H9 (cell line): ENCODE measurements at regions not wholly inside any gene's neighbourhood (a gene's known extent, or its start where the extent isn't known, plus 50 kb on each side); places are given as distances from the start of the nearest gene placed in this dataset.

Experiments
- DNase-seq: peaks from one replicate; pipeline ENCODE4 v3.0.0-alpha.2; 2017
- H2AFZ ChIP-seq: one replicate; pipeline ENCODE4 v1.6.1; 2013; ENCODE audit warnings: mild to moderate bottlenecking, low read length, control low read depth, moderate library complexity
- H2AK5ac ChIP-seq: 2 replicates; pipeline ENCODE4 v1.6.1; 2013; ENCODE audit warnings: low read length, control low read depth, mixed read lengths; ENCODE audit not compliant: insufficient read length
- H2BK120ac ChIP-seq: one replicate; pipeline ENCODE4 v1.6.1; 2013; ENCODE audit warnings: low read depth, mild to moderate bottlenecking, low read length, control low read depth, inconsistent platforms; ENCODE audit not compliant: poor library complexity, severe bottlenecking
- H2BK12ac ChIP-seq: 2 replicates; pipeline ENCODE4 v1.6.1; 2013; ENCODE audit warnings: low read length, control low read depth, mixed read lengths, low read depth; ENCODE audit not compliant: insufficient read length
- H2BK15ac ChIP-seq: 2 replicates; pipeline ENCODE4 v1.6.1; 2013; ENCODE audit warnings: low read depth, low read length, control low read depth
- H2BK20ac ChIP-seq: one replicate; pipeline ENCODE4 v1.6.1; 2013; ENCODE audit warnings: low read depth, mild to moderate bottlenecking, low read length, control low read depth, inconsistent platforms; ENCODE audit not compliant: poor library complexity, severe bottlenecking
- H2BK5ac ChIP-seq: 2 replicates; pipeline ENCODE4 v1.6.1; 2013; ENCODE audit warnings: low read length, control low read depth, mixed read lengths; ENCODE audit not compliant: insufficient read length
- H3K14ac ChIP-seq: 2 replicates; pipeline ENCODE4 v1.6.1; 2013; ENCODE audit warnings: low read length, control low read depth; ENCODE audit not compliant: insufficient read depth
- H3K18ac ChIP-seq: 2 replicates; pipeline ENCODE4 v1.6.1; 2013; ENCODE audit warnings: low read depth, mild to moderate bottlenecking, mixed read lengths, low read length, control low read depth; ENCODE audit not compliant: insufficient read length
- H3K23ac ChIP-seq: 2 replicates; pipeline ENCODE4 v1.6.1; 2013; ENCODE audit warnings: low read length, control low read depth, mixed read lengths, low read depth; ENCODE audit not compliant: insufficient read length
- H3K23me2 ChIP-seq: 2 replicates; pipeline ENCODE4 v1.6.1; 2013; ENCODE audit warnings: low read depth, mild to moderate bottlenecking, mixed read lengths, low read length, control low read depth; ENCODE audit not compliant: insufficient read length, poor library complexity, severe bottlenecking
- H3K27ac ChIP-seq: 2 replicates; pipeline ENCODE4 v1.5.1; 2013; ENCODE audit warnings: low read length, control low read depth, mixed read lengths, low read depth; ENCODE audit not compliant: insufficient read length
- H3K27me3 ChIP-seq: 2 replicates; pipeline ENCODE4 v1.6.1; 2013; ENCODE audit warnings: low read length, control low read depth, inconsistent platforms; ENCODE audit not compliant: insufficient read depth
- H3K4ac ChIP-seq: 2 replicates; pipeline ENCODE4 v1.6.1; 2013; ENCODE audit warnings: low read depth, mild to moderate bottlenecking, control low read depth, inconsistent platforms, low read length, moderate library complexity
- H3K4me1 ChIP-seq: 2 replicates; pipeline ENCODE4 v1.6.1; 2013; ENCODE audit warnings: low read length, control low read depth, inconsistent platforms; ENCODE audit not compliant: insufficient read depth
- H3K4me2 ChIP-seq: 2 replicates; pipeline ENCODE4 v1.6.1; 2013; ENCODE audit warnings: low read length, control low read depth, mixed read lengths; ENCODE audit not compliant: insufficient read length, insufficient read depth
- H3K56ac ChIP-seq: 2 replicates; pipeline ENCODE4 v1.6.1; 2013; ENCODE audit warnings: low read depth, mild to moderate bottlenecking, mixed read lengths, low read length, control low read depth; ENCODE audit not compliant: insufficient read length
- H3K79me1 ChIP-seq: 2 replicates; pipeline ENCODE4 v1.6.1; 2013; ENCODE audit warnings: low read depth, mild to moderate bottlenecking, moderate library complexity, low read length, control low read depth, inconsistent platforms; ENCODE audit not compliant: insufficient read depth, poor library complexity, severe bottlenecking
- H3K79me2 ChIP-seq: 2 replicates; pipeline ENCODE4 v1.6.1; 2013; ENCODE audit warnings: low read length, control low read depth, inconsistent platforms; ENCODE audit not compliant: insufficient read depth
- H3K9ac ChIP-seq: 2 replicates; pipeline ENCODE4 v1.6.1; 2013; ENCODE audit warnings: low read length, control low read depth, mixed read lengths; ENCODE audit not compliant: insufficient read length; ENCODE audit errors: extremely low read depth
- H3K9me3 ChIP-seq: one replicate; pipeline ENCODE4 v1.6.1; 2013; ENCODE audit warnings: low read depth, low read length, inconsistent platforms; ENCODE audit not compliant: control insufficient read depth
- H3T11ph ChIP-seq: one replicate; pipeline ENCODE4 v1.6.1; 2013; ENCODE audit warnings: mild to moderate bottlenecking, low read length, control low read depth, inconsistent platforms
- H4K20me1 ChIP-seq: one replicate; pipeline ENCODE4 v1.6.1; 2013; ENCODE audit not compliant: control insufficient read depth, insufficient read length, insufficient read depth
- H4K5ac ChIP-seq: 2 replicates; pipeline ENCODE4 v1.6.1; 2013; ENCODE audit warnings: low read depth, mild to moderate bottlenecking, mixed read lengths, low read length, control low read depth; ENCODE audit not compliant: insufficient read length
- H4K8ac ChIP-seq: replicated peaks from 2 replicates; pipeline ENCODE4 v1.6.1; 2013; ENCODE audit warnings: low read length, control low read depth, mixed read lengths, low read depth; ENCODE audit not compliant: insufficient read length
- H4K91ac ChIP-seq: 2 replicates; pipeline ENCODE4 v1.6.1; 2013; ENCODE audit warnings: low read depth, mild to moderate bottlenecking, moderate library complexity, mixed read lengths, low read length, control low read depth; ENCODE audit not compliant: insufficient read length
- H3K27ac Mint-ChIP-seq, 3 experiments: 2 replicates in 2 of 3; 3 replicates in 1 of 3; pipeline ENCODE4 v1.8.0; 2020 to 2021; ENCODE audit warnings: mixed read lengths in 3 of 3, mild to moderate bottlenecking in 1 of 3, moderate library complexity in 1 of 3
- H3K27me3 Mint-ChIP-seq: 2 replicates; pipeline ENCODE4 v1.8.0; 2021; ENCODE audit warnings: low read depth, mild to moderate bottlenecking, moderate library complexity, mixed read lengths
- H3K36me3 Mint-ChIP-seq, 3 experiments: 2 replicates in 2 of 3; 3 replicates in 1 of 3; pipeline ENCODE4 v1.8.0; 2020 to 2021; ENCODE audit warnings: low read depth in 3 of 3, mixed read lengths in 3 of 3; ENCODE audit not compliant: insufficient read depth in 1 of 3
- H3K4me1 Mint-ChIP-seq, 2 experiments: 2 replicates each; pipeline ENCODE4 v1.8.0; 2020; ENCODE audit warnings: mixed read lengths in 2 of 2
- H3K4me3 Mint-ChIP-seq, 2 experiments: 2 replicates in 1 of 2; 3 replicates in 1 of 2; pipeline ENCODE4 v1.8.0; 2020 to 2021; ENCODE audit warnings: mild to moderate bottlenecking in 2 of 2, mixed read lengths in 2 of 2, moderate library complexity in 1 of 2
- H3K9me3 Mint-ChIP-seq, 2 experiments: 2 replicates in 1 of 2; 3 replicates in 1 of 2; pipeline ENCODE4 v1.8.0; 2020; ENCODE audit warnings: mild to moderate bottlenecking in 2 of 2, mixed read lengths in 2 of 2, moderate library complexity in 1 of 2
- WGBS: extraction: QIAGEN DNeasy Blood & Tissue Kit; methylation state at CpG from one replicate; pipeline ENCODE4 v1.1.7; 2013; ENCODE audit warnings: missing lambda C conversion rate, low lambda C conversion rate, mixed read lengths; ENCODE audit not compliant: insufficient read length; ENCODE audit errors: extremely low coverage; 5-methylcytosine and 5-hydroxymethylcytosine counted together
- TF ChIP-seq, protein P1 (sequence below): fragments of 200-600 bp; sonication (generic); conservative IDR thresholded peaks from 3 replicates; pipeline ENCODE4 v1.8.0; 2021; ENCODE audit warnings: antibody characterized with exemption, mild to moderate bottlenecking

DNA sequence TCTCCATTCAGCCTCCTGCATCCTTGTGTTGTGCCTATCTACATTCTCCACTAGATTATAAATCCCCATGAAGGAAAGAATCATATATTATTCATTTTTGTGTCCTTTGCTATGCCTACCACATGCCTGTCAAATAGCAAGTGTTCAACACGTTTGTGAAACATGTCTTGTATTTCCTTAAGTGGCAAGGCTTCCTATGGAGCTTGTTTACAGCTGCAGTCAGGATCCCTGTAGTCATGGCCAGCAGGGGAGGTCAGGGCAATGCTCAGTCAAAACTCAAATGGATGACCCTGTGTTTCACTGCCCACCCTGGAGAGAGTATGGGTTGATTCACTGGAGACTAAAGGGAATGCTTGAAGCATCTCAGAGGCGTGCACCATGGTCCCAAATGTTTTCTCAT is 191.7 kb upstream of the ATP11B start:
- Histone ChIP-seq H3K27ac (no peak overlapping the region), H3K9ac (no peak overlapping the region), H3K27me3 (no peaks in the 10 kb centered on the region), H3K23me2 (no peaks in the 10 kb centered on the region), H3K79me1 (no peaks in the 10 kb centered on the region), H3K23ac (no peak overlapping the region), H3K4me1 (no peaks in the 10 kb centered on the region), H3K4me2 (no peak overlapping the region), H3K14ac (no peak overlapping the region), H4K8ac (no peak overlapping the region), H4K5ac (no peak overlapping the region), H2BK12ac (no peak overlapping the region), H4K20me1 (no peaks in the 10 kb centered on the region), H2AK5ac (no peak overlapping the region), H4K91ac (no peak overlapping the region), H2BK20ac (no peak overlapping the region), H3K4ac (no peak overlapping the region), H3K9me3 (no peaks in the 10 kb centered on the region), H3T11ph (no peak overlapping the region), H3K56ac (no peak overlapping the region), H2AFZ (no peak overlapping the region), H2BK120ac (no peak overlapping the region), H3K79me2 (no peaks in the 10 kb centered on the region), H2BK5ac (no peak overlapping the region), H2BK15ac (no peak overlapping the region), H3K18ac (no peak overlapping the region)
- Mint-ChIP-seq H3K27ac (no peak overlapping the region), H3K27me3 (no peaks in the 10 kb centered on the region), H3K4me3 (no peak overlapping the region), H3K36me3 (no peaks in the 10 kb centered on the region), H3K4me1 (peaks cover 0 to 2% of the 10 kb centered on the region in 2 experiments; a peak in 1 of 4 replicates), H3K9me3 (no peaks in the 10 kb centered on the region)
- no CpG with 5 or more reads among the region's 2 CpGs for WGBS
- DNase-seq = no peak
- TF ChIP-seq, protein P1, sequence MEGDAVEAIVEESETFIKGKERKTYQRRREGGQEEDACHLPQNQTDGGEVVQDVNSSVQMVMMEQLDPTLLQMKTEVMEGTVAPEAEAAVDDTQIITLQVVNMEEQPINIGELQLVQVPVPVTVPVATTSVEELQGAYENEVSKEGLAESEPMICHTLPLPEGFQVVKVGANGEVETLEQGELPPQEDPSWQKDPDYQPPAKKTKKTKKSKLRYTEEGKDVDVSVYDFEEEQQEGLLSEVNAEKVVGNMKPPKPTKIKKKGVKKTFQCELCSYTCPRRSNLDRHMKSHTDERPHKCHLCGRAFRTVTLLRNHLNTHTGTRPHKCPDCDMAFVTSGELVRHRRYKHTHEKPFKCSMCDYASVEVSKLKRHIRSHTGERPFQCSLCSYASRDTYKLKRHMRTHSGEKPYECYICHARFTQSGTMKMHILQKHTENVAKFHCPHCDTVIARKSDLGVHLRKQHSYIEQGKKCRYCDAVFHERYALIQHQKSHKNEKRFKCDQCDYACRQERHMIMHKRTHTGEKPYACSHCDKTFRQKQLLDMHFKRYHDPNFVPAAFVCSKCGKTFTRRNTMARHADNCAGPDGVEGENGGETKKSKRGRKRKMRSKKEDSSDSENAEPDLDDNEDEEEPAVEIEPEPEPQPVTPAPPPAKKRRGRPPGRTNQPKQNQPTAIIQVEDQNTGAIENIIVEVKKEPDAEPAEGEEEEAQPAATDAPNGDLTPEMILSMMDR = no peak
